Panc1 (cell line): ENCODE measurements at regions not wholly inside any gene's neighbourhood (a gene's known extent, or its start where the extent isn't known, plus 50 kb on each side); places are given as distances from the start of the nearest gene placed in this dataset.
A peak's percentile ranks its signal among the peaks of the same experiment; 100 is the strongest.

Experiments used
- ATAC-seq: fragments of 200-7000 bp; cut with Tn5 transposase; 2 replicates; pipeline ENCODE4 v1.9.1; 2020; ENCODE audit warnings: mild to moderate bottlenecking, moderate library complexity
- BruUV-seq: library from RNA; stranded (reverse); fragments of 400-500 nt; replicated peaks from 2 replicates; lab custom pipeline; 2021; lab: Mats Ljungman, UMichigan
- CTCF ChIA-PET: fragments of 300-600 bp; sonication (Branson Sonifier 250); formaldehyde crosslinking; loops from one replicate; lab custom pipeline; 2022; ENCODE audit warnings: antibody characterized with exemption; lab: Charles Lee
- POLR2A ChIA-PET: fragments of 300-600 bp; sonication (Branson Sonifier 250); formaldehyde crosslinking; loops from one replicate; lab custom pipeline; 2022; ENCODE audit warnings: antibody characterized with exemption; lab: Charles Lee
- DNase-seq: peaks from one replicate; pipeline ENCODE4 v3.0.0-alpha.2; 2010; ENCODE audit warnings: low read depth, low spot score
- H3K27ac ChIP-seq: 2 replicates; pipeline ENCODE4 v1.5.1; 2011; ENCODE audit warnings: mild to moderate bottlenecking, low read length, inconsistent platforms
- H3K27me3 ChIP-seq: fragments of 200-500 bp; sonication (Bioruptor generic); 2 replicates; pipeline ENCODE4 v1.6.0; 2014; ENCODE audit warnings: low read length, inconsistent platforms; ENCODE audit not compliant: control insufficient read depth, insufficient read depth
- H3K36me3 ChIP-seq: fragments of 200-500 bp; sonication (Bioruptor generic); 2 replicates; pipeline ENCODE4 v1.5.1; 2014; ENCODE audit warnings: inconsistent platforms, mild to moderate bottlenecking, low read length, moderate library complexity; ENCODE audit not compliant: control insufficient read depth, insufficient read depth
- H3K4me1 ChIP-seq: 2 replicates; pipeline ENCODE4 v1.5.1; 2011; ENCODE audit warnings: inconsistent platforms, mild to moderate bottlenecking, low read length, moderate library complexity; ENCODE audit not compliant: control insufficient read depth, insufficient read depth
- H3K4me3 ChIP-seq, 2 experiments: 2 replicates each; pipeline ENCODE4 v1.5.1; 2011 to 2012; ENCODE audit warnings: low read depth in 2 of 2, low read length in 2 of 2, mild to moderate bottlenecking in 2 of 2, inconsistent platforms in 1 of 2, moderate library complexity in 1 of 2
- H3K9me3 ChIP-seq: fragments of 200-500 bp; sonication (Bioruptor generic); 2 replicates; pipeline ENCODE4 v1.5.1; 2014; ENCODE audit warnings: low read depth, mild to moderate bottlenecking, inconsistent platforms, low read length, moderate library complexity; ENCODE audit not compliant: control insufficient read depth, insufficient read depth
- POLR2AphosphoS5 ChIP-seq: IDR thresholded peaks from 2 replicates; pipeline ENCODE4 v1.6.1; 2012; ENCODE audit warnings: mild to moderate bottlenecking, low read depth, low read length, moderate library complexity
- SIN3A ChIP-seq: IDR thresholded peaks from 2 replicates; pipeline ENCODE4 v1.6.1; 2012; ENCODE audit warnings: low read depth, mild to moderate bottlenecking, low read length, moderate library complexity, borderline replicate concordance; ENCODE audit not compliant: insufficient read depth
- TCF7L2 ChIP-seq: IDR thresholded peaks from 2 replicates; pipeline ENCODE4 v1.6.1; 2011; ENCODE audit warnings: mild to moderate bottlenecking, low read depth, low read length, inconsistent platforms
- in situ Hi-C: cut with HindIII; loops from 2 replicates; pipeline ENCODE4 v1.10.0; 2016; ENCODE audit warnings: low sequenced_read_pairs, low pct_unique_long_range_greater_than_20kb
- intact Hi-C: fragments of 100-400 bp; cut with micrococcal nuclease; formaldehyde crosslinking; loops from one replicate; pipeline ENCODE4 v1.10.0; 2022; ENCODE audit not compliant: unreplicated experiment
- TF ChIP-seq, protein P1 (sequence below): fragments of 450-650 bp; IDR thresholded peaks from 2 replicates; pipeline ENCODE4 v1.5.1; 2017; ENCODE audit warnings: mild to moderate bottlenecking
- TF ChIP-seq, protein P2 (sequence below), 2 experiments: IDR thresholded peaks; 2 replicates each; pipeline ENCODE4 v1.6.1; 2011 to 2012; ENCODE audit warnings: low read depth in 2 of 2, control low read depth in 1 of 2, low read length in 1 of 2, mild to moderate bottlenecking in 1 of 2, moderate library complexity in 1 of 2; ENCODE audit not compliant: insufficient read depth in 1 of 2

DNA sequence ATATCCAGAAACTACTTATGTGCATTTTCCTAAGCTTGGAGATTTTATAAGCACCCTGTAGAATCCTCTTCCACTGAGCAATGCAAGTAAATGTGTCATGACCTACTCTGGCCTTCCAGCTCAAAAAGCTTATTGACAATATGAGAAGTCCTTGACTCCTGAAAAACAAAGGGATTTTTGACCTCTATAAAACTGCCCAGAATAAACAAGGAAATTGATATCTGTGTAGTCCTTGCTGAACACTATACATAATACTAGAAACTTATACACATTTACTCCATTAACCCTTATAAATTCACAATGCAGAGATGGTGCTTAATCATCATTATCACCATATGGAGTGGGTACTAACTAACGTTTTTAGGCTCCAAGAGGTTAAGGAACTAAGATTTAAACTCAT lies 197.4 kb upstream of the KRR1 start:
- Histone ChIP-seq H3K36me3 (no peaks in the 10 kb centered on the region), H3K4me1 (peaks cover 73% of the 10 kb centered on the region), H3K4me3 (no peak overlapping the region), H3K27ac (peak overlapping the region; percentile 100), H3K27me3 (no peaks in the 10 kb centered on the region), H3K9me3 (peaks cover 6% of the 10 kb centered on the region; the same call in 1 of the 2 replicates)
- POLR2A ChIA-PET, result no interaction called here
- in situ Hi-C loops, result no loop called here
- TF ChIP-seq TCF7L2 (peak; percentile 50; the same call in 1 of the 2 replicates), SIN3A (no peak)
- TF ChIP-seq, protein P1, sequence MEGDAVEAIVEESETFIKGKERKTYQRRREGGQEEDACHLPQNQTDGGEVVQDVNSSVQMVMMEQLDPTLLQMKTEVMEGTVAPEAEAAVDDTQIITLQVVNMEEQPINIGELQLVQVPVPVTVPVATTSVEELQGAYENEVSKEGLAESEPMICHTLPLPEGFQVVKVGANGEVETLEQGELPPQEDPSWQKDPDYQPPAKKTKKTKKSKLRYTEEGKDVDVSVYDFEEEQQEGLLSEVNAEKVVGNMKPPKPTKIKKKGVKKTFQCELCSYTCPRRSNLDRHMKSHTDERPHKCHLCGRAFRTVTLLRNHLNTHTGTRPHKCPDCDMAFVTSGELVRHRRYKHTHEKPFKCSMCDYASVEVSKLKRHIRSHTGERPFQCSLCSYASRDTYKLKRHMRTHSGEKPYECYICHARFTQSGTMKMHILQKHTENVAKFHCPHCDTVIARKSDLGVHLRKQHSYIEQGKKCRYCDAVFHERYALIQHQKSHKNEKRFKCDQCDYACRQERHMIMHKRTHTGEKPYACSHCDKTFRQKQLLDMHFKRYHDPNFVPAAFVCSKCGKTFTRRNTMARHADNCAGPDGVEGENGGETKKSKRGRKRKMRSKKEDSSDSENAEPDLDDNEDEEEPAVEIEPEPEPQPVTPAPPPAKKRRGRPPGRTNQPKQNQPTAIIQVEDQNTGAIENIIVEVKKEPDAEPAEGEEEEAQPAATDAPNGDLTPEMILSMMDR, result no peak
- DNase-seq (no peak), ATAC-seq (no peak)
- CTCF ChIA-PET, result no interaction called here
- intact Hi-C loops, result loop anchor here (5.0 to 10.0 kb wide), 2 partner anchors 84 to 268 kb away; no protein-coding TSS in a partner anchor
- no TSS peak for BruUV-seq

DNA sequence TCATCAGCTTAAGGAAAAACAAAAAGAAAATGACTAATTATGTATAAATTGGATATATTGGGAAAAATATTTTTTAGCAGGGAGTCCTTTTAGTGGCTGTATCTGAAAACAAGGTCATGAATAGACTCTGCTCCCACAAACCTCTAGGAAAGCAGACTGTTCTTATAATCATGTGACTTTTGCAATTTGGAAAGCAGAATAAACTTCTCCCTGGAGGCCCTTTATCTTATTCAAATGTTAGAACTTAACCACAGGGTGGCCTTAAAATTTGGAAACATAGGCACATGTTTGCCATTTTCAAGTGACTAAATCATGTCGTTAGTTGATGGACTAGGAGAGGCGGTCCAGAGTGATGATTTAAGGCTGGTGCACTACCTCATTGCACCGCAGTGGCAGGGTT lies 196.6 kb upstream of the KRR1 start:
- H3K27me3 ChIP-seq, result no peaks in the 10 kb centered on the region
- in situ Hi-C loops, result no loop called here
- CTCF ChIA-PET, result no interaction called here
- H3K27ac ChIP-seq, result peak overlapping the region; percentile 100
- H3K9me3 ChIP-seq, result peaks cover 6% of the 10 kb centered on the region; the same call in 1 of the 2 replicates
- no peaks in the 10 kb centered on the region for H3K36me3 ChIP-seq
- peaks cover 65% of the 10 kb centered on the region for H3K4me1 ChIP-seq
- no peak overlapping the region for H3K4me3 ChIP-seq
- POLR2A ChIA-PET, result no interaction called here
- BruUV-seq, result no TSS peak
- DNase-seq (no peak), ATAC-seq (no peak)
- TF ChIP-seq, protein P2, sequence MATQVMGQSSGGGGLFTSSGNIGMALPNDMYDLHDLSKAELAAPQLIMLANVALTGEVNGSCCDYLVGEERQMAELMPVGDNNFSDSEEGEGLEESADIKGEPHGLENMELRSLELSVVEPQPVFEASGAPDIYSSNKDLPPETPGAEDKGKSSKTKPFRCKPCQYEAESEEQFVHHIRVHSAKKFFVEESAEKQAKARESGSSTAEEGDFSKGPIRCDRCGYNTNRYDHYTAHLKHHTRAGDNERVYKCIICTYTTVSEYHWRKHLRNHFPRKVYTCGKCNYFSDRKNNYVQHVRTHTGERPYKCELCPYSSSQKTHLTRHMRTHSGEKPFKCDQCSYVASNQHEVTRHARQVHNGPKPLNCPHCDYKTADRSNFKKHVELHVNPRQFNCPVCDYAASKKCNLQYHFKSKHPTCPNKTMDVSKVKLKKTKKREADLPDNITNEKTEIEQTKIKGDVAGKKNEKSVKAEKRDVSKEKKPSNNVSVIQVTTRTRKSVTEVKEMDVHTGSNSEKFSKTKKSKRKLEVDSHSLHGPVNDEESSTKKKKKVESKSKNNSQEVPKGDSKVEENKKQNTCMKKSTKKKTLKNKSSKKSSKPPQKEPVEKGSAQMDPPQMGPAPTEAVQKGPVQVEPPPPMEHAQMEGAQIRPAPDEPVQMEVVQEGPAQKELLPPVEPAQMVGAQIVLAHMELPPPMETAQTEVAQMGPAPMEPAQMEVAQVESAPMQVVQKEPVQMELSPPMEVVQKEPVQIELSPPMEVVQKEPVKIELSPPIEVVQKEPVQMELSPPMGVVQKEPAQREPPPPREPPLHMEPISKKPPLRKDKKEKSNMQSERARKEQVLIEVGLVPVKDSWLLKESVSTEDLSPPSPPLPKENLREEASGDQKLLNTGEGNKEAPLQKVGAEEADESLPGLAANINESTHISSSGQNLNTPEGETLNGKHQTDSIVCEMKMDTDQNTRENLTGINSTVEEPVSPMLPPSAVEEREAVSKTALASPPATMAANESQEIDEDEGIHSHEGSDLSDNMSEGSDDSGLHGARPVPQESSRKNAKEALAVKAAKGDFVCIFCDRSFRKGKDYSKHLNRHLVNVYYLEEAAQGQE (IDR thresholded peaks at IDR 0.05; ENCODE audit: insufficient read depth in 1 of 2, low read depth in 2 of 2, low read length in 1 of 2), result no peak
- no peak for TF ChIP-seq POLR2AphosphoS5
- intact Hi-C loops, result loop anchor here (2.0 to 10.0 kb wide), 3 partner anchors 83 to 317 kb away; no protein-coding TSS in a partner anchor

DNA sequence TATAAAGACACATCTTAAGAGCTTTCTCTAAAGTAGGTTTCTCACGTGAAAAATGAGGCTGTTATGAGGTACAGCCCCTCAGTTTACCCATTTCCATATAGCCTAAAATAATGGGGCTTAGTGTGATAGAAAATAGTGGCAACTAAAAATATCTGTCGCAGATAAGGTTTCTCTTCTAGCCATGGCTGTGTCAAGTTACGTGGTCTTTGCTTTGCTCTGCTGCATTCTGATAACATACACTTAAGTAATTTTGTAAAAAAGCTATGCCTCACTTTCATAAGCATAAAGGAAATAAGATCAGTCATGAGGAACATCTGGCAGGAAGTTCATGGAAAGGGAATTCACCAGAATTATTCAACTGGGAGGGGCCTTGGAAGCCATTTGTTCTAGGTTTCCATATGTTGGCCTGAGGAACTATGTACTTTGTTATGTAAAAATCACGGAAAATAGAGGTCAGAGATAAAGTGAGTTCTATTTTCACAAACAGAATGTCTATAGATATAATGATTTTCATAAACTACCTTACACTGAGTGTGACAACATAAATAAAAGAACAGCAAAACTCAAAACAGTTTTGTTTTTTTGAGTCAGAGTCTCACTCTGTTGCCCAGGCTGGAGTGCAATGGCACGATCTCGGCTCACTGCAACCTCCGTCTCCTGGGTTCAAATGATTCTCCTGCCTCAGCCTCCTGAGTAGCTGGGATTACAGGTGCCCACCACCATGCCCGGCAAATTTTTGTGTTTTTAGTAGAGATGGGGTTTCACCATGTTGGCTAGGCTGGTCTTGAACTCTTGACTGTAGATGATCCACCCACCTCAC lies 195.6 kb upstream of the KRR1 start:
- CTCF ChIA-PET, result interaction anchor here (1.0 kb wide), 1 partner anchor 14 kb away, joined by 3 read pairs; no protein-coding TSS in a partner anchor
- Histone ChIP-seq H3K9me3 (peaks cover 7% of the 10 kb centered on the region; the same call in 1 of the 2 replicates), H3K4me1 (peaks cover 55% of the 10 kb centered on the region), H3K36me3 (no peaks in the 10 kb centered on the region), H3K27me3 (no peaks in the 10 kb centered on the region), H3K27ac (peak overlapping the region; percentile 100), H3K4me3 (no peak overlapping the region)
- TF ChIP-seq, protein P1, result no peak
- TF ChIP-seq SIN3A (no peak), TCF7L2 (no peak), POLR2AphosphoS5 (no peak)
- in situ Hi-C loops (no loop called here), intact Hi-C loops (loop anchor here (2.0 to 10.0 kb wide), 3 partner anchors 82 to 318 kb away; no protein-coding TSS in a partner anchor)
- POLR2A ChIA-PET, result interaction anchor here (1.1 kb wide), 1 partner anchor 318 kb away, joined by 4 read pairs; no protein-coding TSS in a partner anchor
- peak; percentile 15; the same call in 1 of the 2 replicates for ATAC-seq
- no peak for DNase-seq
- no TSS peak for BruUV-seq
